ENCODE measurements at regions not wholly inside any gene's neighbourhood (a gene's known extent, or its start where the extent isn't known, plus 50 kb on each side); places are given as distances from the start of the nearest gene placed in this dataset.

DNA sequence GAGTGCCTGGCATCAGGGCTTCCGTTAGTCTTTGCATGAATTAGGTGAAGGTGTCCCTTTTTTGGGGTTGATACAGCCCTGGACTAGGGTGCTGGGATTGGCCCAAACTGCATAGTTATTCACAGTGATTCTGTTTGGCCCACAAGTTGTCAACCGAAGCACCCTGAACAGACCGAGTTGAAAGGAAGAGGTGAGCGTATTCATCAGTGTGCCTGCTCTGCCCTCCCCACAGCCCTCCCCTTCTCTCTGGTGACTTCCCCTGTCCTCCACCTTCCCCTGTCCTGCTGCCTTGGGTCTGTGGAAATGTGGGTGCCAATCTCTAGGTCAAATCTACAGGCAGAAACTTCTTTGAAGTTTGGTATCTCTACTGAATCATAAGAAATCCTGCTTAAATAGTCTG, 330.5 kb downstream of the DYSF start:
- TF ChIP-seq, protein P1, sequence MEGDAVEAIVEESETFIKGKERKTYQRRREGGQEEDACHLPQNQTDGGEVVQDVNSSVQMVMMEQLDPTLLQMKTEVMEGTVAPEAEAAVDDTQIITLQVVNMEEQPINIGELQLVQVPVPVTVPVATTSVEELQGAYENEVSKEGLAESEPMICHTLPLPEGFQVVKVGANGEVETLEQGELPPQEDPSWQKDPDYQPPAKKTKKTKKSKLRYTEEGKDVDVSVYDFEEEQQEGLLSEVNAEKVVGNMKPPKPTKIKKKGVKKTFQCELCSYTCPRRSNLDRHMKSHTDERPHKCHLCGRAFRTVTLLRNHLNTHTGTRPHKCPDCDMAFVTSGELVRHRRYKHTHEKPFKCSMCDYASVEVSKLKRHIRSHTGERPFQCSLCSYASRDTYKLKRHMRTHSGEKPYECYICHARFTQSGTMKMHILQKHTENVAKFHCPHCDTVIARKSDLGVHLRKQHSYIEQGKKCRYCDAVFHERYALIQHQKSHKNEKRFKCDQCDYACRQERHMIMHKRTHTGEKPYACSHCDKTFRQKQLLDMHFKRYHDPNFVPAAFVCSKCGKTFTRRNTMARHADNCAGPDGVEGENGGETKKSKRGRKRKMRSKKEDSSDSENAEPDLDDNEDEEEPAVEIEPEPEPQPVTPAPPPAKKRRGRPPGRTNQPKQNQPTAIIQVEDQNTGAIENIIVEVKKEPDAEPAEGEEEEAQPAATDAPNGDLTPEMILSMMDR (IDR thresholded peaks at IDR 0.05; ENCODE audit: insufficient read depth, low read length): no peak
- TF ChIP-seq POLR2AphosphoS5 (IDR thresholded peaks at IDR 0.05; ENCODE audit: low read depth) (no peak), GABPA (IDR thresholded peaks at IDR 0.05; ENCODE audit: low read depth) (no peak)

Data from HL-60 (cell line).